ENCODE measurements at regions not wholly inside any gene's neighbourhood (a gene's known extent, or its start where the extent isn't known, plus 50 kb on each side); places are given as distances from the start of the nearest gene placed in this dataset.

- no peak for DNase-seq
Measured at GRCh38 chr15:98146031-98146820, 185.7 kb downstream of the ARRDC4 start.

- no peak for DNase-seq
Measured at GRCh38 chr15:98147415-98147814, 186.9 kb downstream of the ARRDC4 start.

- DNase-seq, result no peak
Measured at GRCh38 chr15:98150084-98150483, 189.6 kb downstream of the ARRDC4 start.

- no peak for DNase-seq
Measured at GRCh38 chr15:98150536-98150935, 190.0 kb downstream of the ARRDC4 start.

GRCh38 chr15:98151096-98151495, 190.6 kb downstream of the ARRDC4 start:
- DNase-seq, result no peak

- no peak for DNase-seq
Measured at GRCh38 chr15:98152156-98152555, 191.7 kb downstream of the ARRDC4 start.

- DNase-seq, result no peak
Measured at GRCh38 chr15:98154863-98155262, 194.4 kb downstream of the ARRDC4 start.

- DNase-seq, result no peak
Measured at GRCh38 chr15:98155356-98155755, 194.9 kb downstream of the ARRDC4 start.

GRCh38 chr15:98160236-98160635, 199.7 kb downstream of the ARRDC4 start:
- DNase-seq, result no peak

GRCh38 chr15:98163319-98164045, 203.0 kb downstream of the ARRDC4 start:
- no peak for DNase-seq

- DNase-seq, result no peak
Measured at GRCh38 chr15:98164571-98164970, 204.1 kb downstream of the ARRDC4 start.

GRCh38 chr15:98164986-98165385, 204.5 kb downstream of the ARRDC4 start:
- no peak for DNase-seq

- DNase-seq, result no peak
Measured at GRCh38 chr15:98167722-98168268, 207.3 kb downstream of the ARRDC4 start.

GRCh38 chr15:98169551-98169950, 209.0 kb downstream of the ARRDC4 start:
- no peak for DNase-seq

- no peak for DNase-seq
Measured at GRCh38 chr15:98174286-98174685, 213.8 kb downstream of the ARRDC4 start.

- no peak for DNase-seq
Measured at GRCh38 chr15:98174841-98175240, 214.3 kb downstream of the ARRDC4 start.

GRCh38 chr15:98177966-98178592, 217.6 kb downstream of the ARRDC4 start:
- peak; percentile 14 for DNase-seq

- DNase-seq, result no peak
Measured at GRCh38 chr15:98178861-98179260, 218.4 kb downstream of the ARRDC4 start.

GRCh38 chr15:98187549-98187948, 227.0 kb downstream of the ARRDC4 start:
- DNase-seq, result no peak

GRCh38 chr15:98190914-98191313, 230.4 kb downstream of the ARRDC4 start:
- no peak for DNase-seq

- DNase-seq, result no peak
Measured at GRCh38 chr15:98195796-98196195, 235.3 kb downstream of the ARRDC4 start.

- no peak for DNase-seq
Measured at GRCh38 chr15:98196371-98196770, 235.9 kb downstream of the ARRDC4 start.

- DNase-seq, result no peak
Measured at GRCh38 chr15:98202256-98202655, 241.8 kb downstream of the ARRDC4 start.

Data from 8988T (cell line).